Gastrocnemius medialis (tissue), 4 donors: ENCODE measurements at regions not wholly inside any gene's neighbourhood (a gene's known extent, or its start where the extent isn't known, plus 50 kb on each side); places are given as distances from the start of the nearest gene placed in this dataset.

ENCODE experiments used
- ATAC-seq, 2 donors: fragments of 150-250 bp; one replicate each; pipeline ENCODE4 v1.9.1; 2016
- DNase-seq, 2 donors: peaks; one replicate each; pipeline ENCODE4 v3.0.0-alpha.2; 2019
- H3K27ac ChIP-seq, 4 donors: fragments of 200-600 bp; sonication (generic); 1 replicate in 1 of 4; 2 replicates in 3 of 4; pipeline ENCODE4 v1.5.1; 2016 to 2018; ENCODE audit warnings: mild to moderate bottlenecking in 2 of 4, moderate library complexity in 1 of 4
- H3K27me3 ChIP-seq, 3 donors: fragments of 200-600 bp; sonication (generic) in 2 of 3; 1 replicate in 1 of 3; 2 replicates in 2 of 3; pipeline versions ENCODE4 v1.5.1 to v1.6.0; 2016 to 2019; ENCODE audit warnings: mild to moderate bottlenecking in 1 of 3, moderate library complexity in 1 of 3
- H3K36me3 ChIP-seq, 2 donors: fragments of 200-600 bp; sonication (generic) in 1 of 2; one replicate each; pipeline ENCODE4 v1.5.1; 2017 to 2018
- H3K4me1 ChIP-seq, 2 donors: fragments of 200-600 bp; sonication (generic) in 1 of 2; one replicate each; pipeline ENCODE4 v1.5.1; 2016 to 2017; ENCODE audit warnings: mild to moderate bottlenecking in 2 of 2
- H3K4me3 ChIP-seq, 4 donors: fragments of 200-600 bp; sonication (generic) in 3 of 4; 1 replicate in 1 of 4; 2 replicates in 3 of 4; pipeline ENCODE4 v1.5.1; 2016 to 2019; ENCODE audit warnings: mild to moderate bottlenecking in 2 of 4
- H3K9me3 ChIP-seq, 3 donors: fragments of 200-600 bp; sonication (generic) in 2 of 3; 1 replicate in 1 of 3; 2 replicates in 2 of 3; pipeline ENCODE4 v1.5.1; 2016 to 2019
- POLR2A ChIP-seq, 2 donors: fragments of 450-650 bp; IDR thresholded peaks; one replicate each; pipeline ENCODE4 v1.6.1; 2017; ENCODE audit warnings: antibody characterized with exemption in 2 of 2, mild to moderate bottlenecking in 2 of 2, moderate library complexity in 2 of 2
- in situ Hi-C, 4 donors: fragments of 200-750 bp; cut with MboI; loops; one replicate each; pipeline versions ENCODE4 v1.15.0 to v1.8.0; 2017; ENCODE audit warnings: low sequenced_read_pairs in 4 of 4
- intact Hi-C: fragments of 100-400 bp; cut with DNase I; formaldehyde crosslinking; loops from one replicate; pipeline ENCODE4 v1.15.1; 2023; ENCODE audit warnings: low total_unique reads
- TF ChIP-seq, protein P1 (sequence below), 5 experiments: fragments of 450-650 bp in 3 of 5; fragments of 200-600 bp in 2 of 5; sonication (generic) in 2 of 5; IDR thresholded peaks in 4 of 5; conservative IDR thresholded peaks in 1 of 5; 1 replicate in 4 of 5; 2 replicates in 1 of 5; pipeline ENCODE4 v1.5.1; 2016 to 2019; ENCODE audit warnings: antibody characterized with exemption in 5 of 5, mild to moderate bottlenecking in 3 of 5, moderate library complexity in 3 of 5

GRCh38 chr3:21357241-21357640 lies 393.8 kb downstream of the ZNF385D start:
- H3K4me3 ChIP-seq, result no peak overlapping the region
- H3K36me3 ChIP-seq, result no peaks in the 10 kb centered on the region
- no peak for DNase-seq
- in situ Hi-C loops, result no loop called here
- no peak overlapping the region for H3K27ac ChIP-seq
- TF ChIP-seq, protein P1, sequence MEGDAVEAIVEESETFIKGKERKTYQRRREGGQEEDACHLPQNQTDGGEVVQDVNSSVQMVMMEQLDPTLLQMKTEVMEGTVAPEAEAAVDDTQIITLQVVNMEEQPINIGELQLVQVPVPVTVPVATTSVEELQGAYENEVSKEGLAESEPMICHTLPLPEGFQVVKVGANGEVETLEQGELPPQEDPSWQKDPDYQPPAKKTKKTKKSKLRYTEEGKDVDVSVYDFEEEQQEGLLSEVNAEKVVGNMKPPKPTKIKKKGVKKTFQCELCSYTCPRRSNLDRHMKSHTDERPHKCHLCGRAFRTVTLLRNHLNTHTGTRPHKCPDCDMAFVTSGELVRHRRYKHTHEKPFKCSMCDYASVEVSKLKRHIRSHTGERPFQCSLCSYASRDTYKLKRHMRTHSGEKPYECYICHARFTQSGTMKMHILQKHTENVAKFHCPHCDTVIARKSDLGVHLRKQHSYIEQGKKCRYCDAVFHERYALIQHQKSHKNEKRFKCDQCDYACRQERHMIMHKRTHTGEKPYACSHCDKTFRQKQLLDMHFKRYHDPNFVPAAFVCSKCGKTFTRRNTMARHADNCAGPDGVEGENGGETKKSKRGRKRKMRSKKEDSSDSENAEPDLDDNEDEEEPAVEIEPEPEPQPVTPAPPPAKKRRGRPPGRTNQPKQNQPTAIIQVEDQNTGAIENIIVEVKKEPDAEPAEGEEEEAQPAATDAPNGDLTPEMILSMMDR (IDR thresholded peaks at IDR 0.05 in 4 of 5, conservative IDR thresholded peaks at IDR 0.05 in 1 of 5), result no peak
- no peak for TF ChIP-seq POLR2A (IDR thresholded peaks at IDR 0.05)
- H3K4me1 ChIP-seq, result no peaks in the 10 kb centered on the region
- H3K9me3 ChIP-seq, result no peaks in the 10 kb centered on the region
- ATAC-seq, result no peak
- intact Hi-C loops, result no loop called here
- H3K27me3 ChIP-seq, result no peaks in the 10 kb centered on the region

- ATAC-seq, result no peak
- H3K27me3 ChIP-seq, result no peaks in the 10 kb centered on the region
- in situ Hi-C loops, result no loop called here
- no peaks in the 10 kb centered on the region for H3K36me3 ChIP-seq
- H3K4me3 ChIP-seq, result no peak overlapping the region
- intact Hi-C loops, result no loop called here
- no peaks in the 10 kb centered on the region for H3K9me3 ChIP-seq
- TF ChIP-seq, protein P1 (IDR thresholded peaks at IDR 0.05 in 4 of 5, conservative IDR thresholded peaks at IDR 0.05 in 1 of 5), result no peak
- no peak for TF ChIP-seq POLR2A (IDR thresholded peaks at IDR 0.05)
- H3K4me1 ChIP-seq, result no peaks in the 10 kb centered on the region
- H3K27ac ChIP-seq, result no peak overlapping the region
- DNase-seq, result no peak
Observed at GRCh38 chr3:21356402-21356801, 394.6 kb downstream of the ZNF385D start.

GRCh38 chr3:21345382-21345976 lies 405.5 kb downstream of the ZNF385D start:
- DNase-seq (no peak), ATAC-seq (no peak)
- H3K9me3 ChIP-seq, result no peaks in the 10 kb centered on the region
- no peaks in the 10 kb centered on the region for H3K36me3 ChIP-seq
- H3K27me3 ChIP-seq, result no peaks in the 10 kb centered on the region
- H3K4me1 ChIP-seq, result no peaks in the 10 kb centered on the region
- in situ Hi-C loops, result no loop called here
- H3K27ac ChIP-seq, result no peak overlapping the region
- TF ChIP-seq POLR2A (IDR thresholded peaks at IDR 0.05), result no peak
- intact Hi-C loops, result no loop called here
- no peak overlapping the region for H3K4me3 ChIP-seq

DNA sequence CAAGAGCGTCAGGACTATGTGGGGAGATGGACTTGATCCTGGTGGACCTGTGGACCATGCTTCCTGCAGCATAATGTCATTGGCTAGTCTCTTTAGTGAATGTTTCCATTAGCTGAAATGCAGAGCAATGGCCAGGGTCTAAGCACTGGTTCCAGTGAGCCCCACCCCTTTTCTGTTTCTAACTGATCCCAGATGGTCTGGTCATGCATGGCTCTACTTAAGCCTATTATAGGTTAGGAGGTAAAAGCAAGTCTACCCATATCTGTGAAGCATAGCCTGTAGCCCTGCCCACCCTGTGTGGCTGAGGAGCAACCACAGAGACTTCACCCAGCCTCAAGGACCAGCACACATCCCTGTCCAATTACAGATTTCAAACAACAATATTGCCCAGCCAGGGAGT lies 419.2 kb downstream of the ZNF385D start:
- in situ Hi-C loops, result no loop called here
- no peaks in the 10 kb centered on the region for H3K9me3 ChIP-seq
- intact Hi-C loops, result no loop called here
- ATAC-seq (no peak), DNase-seq (no peak)
- H3K4me3 ChIP-seq, result no peak overlapping the region
- H3K36me3 ChIP-seq, result no peaks in the 10 kb centered on the region
- no peak for TF ChIP-seq POLR2A (IDR thresholded peaks at IDR 0.05)
- TF ChIP-seq, protein P1 (IDR thresholded peaks at IDR 0.05 in 4 of 5, conservative IDR thresholded peaks at IDR 0.05 in 1 of 5), result no peak
- H3K4me1 ChIP-seq, result no peaks in the 10 kb centered on the region
- no peaks in the 10 kb centered on the region for H3K27me3 ChIP-seq
- no peak overlapping the region for H3K27ac ChIP-seq

DNA sequence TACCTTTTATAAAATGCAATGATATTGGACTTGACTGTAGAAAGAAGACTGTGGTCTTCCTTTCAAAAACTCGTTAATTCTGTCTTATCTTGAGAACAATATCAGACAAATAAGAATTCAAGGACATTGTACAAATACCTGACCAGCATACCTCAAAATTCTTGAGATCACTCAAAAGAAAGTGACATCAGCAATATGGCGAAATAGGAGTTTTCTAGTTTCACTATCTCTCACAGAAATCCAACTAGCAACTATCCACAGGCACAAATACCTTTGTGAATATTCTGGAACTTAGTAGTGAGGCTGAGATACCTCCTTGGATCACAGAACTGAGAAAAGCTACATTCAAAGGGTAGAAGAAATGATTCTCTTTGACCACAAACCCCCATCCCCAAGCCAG lies 419.7 kb downstream of the ZNF385D start:
- TF ChIP-seq, protein P1 (IDR thresholded peaks at IDR 0.05 in 4 of 5, conservative IDR thresholded peaks at IDR 0.05 in 1 of 5), result no peak
- TF ChIP-seq POLR2A (IDR thresholded peaks at IDR 0.05), result no peak
- ATAC-seq (no peak), DNase-seq (no peak)
- Histone ChIP-seq H3K27me3 (no peaks in the 10 kb centered on the region), H3K4me3 (no peak overlapping the region), H3K9me3 (no peaks in the 10 kb centered on the region), H3K4me1 (no peaks in the 10 kb centered on the region), H3K36me3 (no peaks in the 10 kb centered on the region), H3K27ac (no peak overlapping the region)
- in situ Hi-C loops (no loop called here), intact Hi-C loops (no loop called here)
